Right lobe of liver (tissue), 6 donors: ENCODE measurements at regions not wholly inside any gene's neighbourhood (a gene's known extent, or its start where the extent isn't known, plus 50 kb on each side); places are given as distances from the start of the nearest gene placed in this dataset.

ENCODE experiments used
- ATAC-seq, 4 donors: fragments of 200-7000 bp; cut with Tn5 transposase; one replicate each; pipeline ENCODE4 v1.9.1; 2020; ENCODE audit warnings: mild to moderate bottlenecking in 4 of 4, moderate library complexity in 4 of 4
- DNase-seq, 3 donors: peaks; one replicate each; pipeline ENCODE4 v3.0.0-alpha.2; 2020
- H3K27ac ChIP-seq, 3 donors: fragments of 200-600 bp; one replicate each; pipeline ENCODE4 v1.8.0; 2022
- H3K27me3 ChIP-seq, 2 donors: fragments of 200-600 bp; one replicate each; pipeline ENCODE4 v1.8.0; 2022
- H3K36me3 ChIP-seq, 4 donors: fragments of 200-600 bp; sonication (generic) in 1 of 4; one replicate each; pipeline versions ENCODE4 v1.5.1 to v1.8.0; 2017 to 2022; ENCODE audit warnings: control low read depth in 1 of 4
- H3K4me1 ChIP-seq, 4 donors: fragments of 200-600 bp; sonication (generic) in 1 of 4; one replicate each; pipeline versions ENCODE4 v1.5.1 to v1.8.0; 2017 to 2022; ENCODE audit warnings: control low read depth in 1 of 4
- H3K4me3 ChIP-seq, 3 donors: fragments of 200-600 bp; one replicate each; pipeline ENCODE4 v1.8.0; 2022
- H3K9me3 ChIP-seq, 4 donors: fragments of 200-600 bp; sonication (generic) in 1 of 4; one replicate each; pipeline versions ENCODE4 v1.5.1 to v1.8.0; 2017 to 2022; ENCODE audit warnings: control low read depth in 1 of 4
- POLR2A ChIP-seq: fragments of 450-650 bp; IDR thresholded peaks from one replicate; pipeline ENCODE4 v1.6.1; 2017; ENCODE audit warnings: antibody characterized with exemption, mild to moderate bottlenecking
- WGBS: methylation state at CpG from one replicate; pipeline ENCODE4 v1.1.6; 2018; ENCODE audit warnings: low coverage, low lambda C conversion rate; ENCODE audit not compliant: insufficient coverage; ENCODE audit errors: missing lambda C conversion rate; 5-methylcytosine and 5-hydroxymethylcytosine counted together
- intact Hi-C, 2 donors: fragments of 100-400 bp; cut with DNase I; formaldehyde crosslinking; loops; one replicate each; pipeline versions ENCODE4 v1.11.2 to v1.14.1; 2022
- TF ChIP-seq, protein P1 (sequence below), 4 donors: fragments of 200-600 bp in 3 of 4; fragments of 450-650 bp in 1 of 4; IDR thresholded peaks; one replicate each; pipeline versions ENCODE4 v1.5.1 to v1.8.0; 2016 to 2022; ENCODE audit warnings: antibody characterized with exemption in 4 of 4, mild to moderate bottlenecking in 2 of 4
- donor health status: DM: no; HTN: yes; CAD: no.
- donor health status: DM: no; HTN: no; CAD: no.
- donor health status: DM: no; HTN: no; CAD: no.
- donor health status: DM: no; HTN: yes; CAD: no.
- donor health status: DM: no; HTN: yes; CAD: no.

GRCh38 chr9:23050548-23050947 is 603.9 kb downstream of the DMRTA1 start:
- Histone ChIP-seq H3K27ac (no peak overlapping the region), H3K36me3 (no peaks in the 10 kb centered on the region), H3K9me3 (peaks cover 0 to 5% (median 0%) of the 10 kb centered on the region in 4 donors), H3K27me3 (no peaks in the 10 kb centered on the region), H3K4me3 (no peak overlapping the region), H3K4me1 (no peaks in the 10 kb centered on the region)
- 70% methylated on average over 1 of the region's 1 CpG for WGBS
- TF ChIP-seq, protein P1, sequence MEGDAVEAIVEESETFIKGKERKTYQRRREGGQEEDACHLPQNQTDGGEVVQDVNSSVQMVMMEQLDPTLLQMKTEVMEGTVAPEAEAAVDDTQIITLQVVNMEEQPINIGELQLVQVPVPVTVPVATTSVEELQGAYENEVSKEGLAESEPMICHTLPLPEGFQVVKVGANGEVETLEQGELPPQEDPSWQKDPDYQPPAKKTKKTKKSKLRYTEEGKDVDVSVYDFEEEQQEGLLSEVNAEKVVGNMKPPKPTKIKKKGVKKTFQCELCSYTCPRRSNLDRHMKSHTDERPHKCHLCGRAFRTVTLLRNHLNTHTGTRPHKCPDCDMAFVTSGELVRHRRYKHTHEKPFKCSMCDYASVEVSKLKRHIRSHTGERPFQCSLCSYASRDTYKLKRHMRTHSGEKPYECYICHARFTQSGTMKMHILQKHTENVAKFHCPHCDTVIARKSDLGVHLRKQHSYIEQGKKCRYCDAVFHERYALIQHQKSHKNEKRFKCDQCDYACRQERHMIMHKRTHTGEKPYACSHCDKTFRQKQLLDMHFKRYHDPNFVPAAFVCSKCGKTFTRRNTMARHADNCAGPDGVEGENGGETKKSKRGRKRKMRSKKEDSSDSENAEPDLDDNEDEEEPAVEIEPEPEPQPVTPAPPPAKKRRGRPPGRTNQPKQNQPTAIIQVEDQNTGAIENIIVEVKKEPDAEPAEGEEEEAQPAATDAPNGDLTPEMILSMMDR (IDR thresholded peaks at IDR 0.05) = no peak
- TF ChIP-seq POLR2A = no peak
- intact Hi-C loops = no loop called here
- ATAC-seq (no peak), DNase-seq (no peak)

DNA sequence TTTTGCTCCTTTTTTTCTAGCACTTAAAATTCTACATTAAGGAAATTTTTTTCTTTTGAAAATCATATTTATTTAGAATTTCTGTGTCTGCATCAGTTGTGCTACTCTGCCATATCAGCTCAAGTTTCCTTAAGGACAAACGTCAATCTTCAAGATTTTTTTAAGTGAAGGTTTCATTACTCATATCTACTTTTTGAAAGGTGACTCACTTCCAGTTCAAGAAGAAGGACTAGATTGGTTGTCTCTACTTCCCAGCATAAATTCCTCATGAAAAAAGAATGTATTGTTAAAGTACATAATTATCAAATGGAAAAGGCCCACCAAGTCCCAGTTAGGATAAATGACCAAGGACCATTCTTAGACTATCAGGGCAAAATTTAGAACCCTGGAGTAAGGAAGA is 626.5 kb downstream of the DMRTA1 start:
- DNase-seq (no peak), ATAC-seq (no peak)
- Histone ChIP-seq H3K9me3 (no peaks in the 10 kb centered on the region), H3K4me3 (no peak overlapping the region), H3K36me3 (no peaks in the 10 kb centered on the region), H3K27me3 (no peaks in the 10 kb centered on the region), H3K27ac (no peak overlapping the region), H3K4me1 (no peaks in the 10 kb centered on the region)
- intact Hi-C loops = no loop called here
- no peak for TF ChIP-seq POLR2A
- TF ChIP-seq, protein P1 (IDR thresholded peaks at IDR 0.05) = no peak
- WGBS = 50% methylated on average over 1 of the region's 1 CpG

DNA sequence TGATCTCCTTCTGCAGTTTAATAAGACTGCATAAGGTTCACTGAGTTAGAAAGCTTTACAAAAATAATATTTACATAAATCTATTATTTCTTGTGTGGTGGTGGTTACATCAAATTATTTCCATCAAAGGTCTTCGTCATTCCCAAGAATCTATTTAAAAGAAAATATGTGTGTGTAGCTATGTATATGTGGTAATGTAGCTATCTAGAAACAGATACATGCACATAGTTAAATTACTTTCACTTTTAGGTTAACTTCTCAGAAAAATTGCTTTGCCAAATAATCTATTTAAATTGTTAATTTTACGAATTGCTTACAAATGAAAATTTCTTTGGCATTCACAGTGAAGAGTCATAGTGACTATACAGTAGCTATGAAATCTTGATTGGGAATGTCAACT is 633.2 kb downstream of the DMRTA1 start:
- H3K27me3 ChIP-seq = no peaks in the 10 kb centered on the region
- no peaks in the 10 kb centered on the region for H3K9me3 ChIP-seq
- H3K27ac ChIP-seq = no peak overlapping the region
- intact Hi-C loops = no loop called here
- TF ChIP-seq, protein P1 (IDR thresholded peaks at IDR 0.05) = no peak
- TF ChIP-seq POLR2A = no peak
- ATAC-seq = no peak
- WGBS = 60% methylated on average over 2 of the region's 2 CpGs
- no peaks in the 10 kb centered on the region for H3K4me1 ChIP-seq
- H3K36me3 ChIP-seq = no peaks in the 10 kb centered on the region
- DNase-seq = no peak
- H3K4me3 ChIP-seq = no peak overlapping the region

DNA sequence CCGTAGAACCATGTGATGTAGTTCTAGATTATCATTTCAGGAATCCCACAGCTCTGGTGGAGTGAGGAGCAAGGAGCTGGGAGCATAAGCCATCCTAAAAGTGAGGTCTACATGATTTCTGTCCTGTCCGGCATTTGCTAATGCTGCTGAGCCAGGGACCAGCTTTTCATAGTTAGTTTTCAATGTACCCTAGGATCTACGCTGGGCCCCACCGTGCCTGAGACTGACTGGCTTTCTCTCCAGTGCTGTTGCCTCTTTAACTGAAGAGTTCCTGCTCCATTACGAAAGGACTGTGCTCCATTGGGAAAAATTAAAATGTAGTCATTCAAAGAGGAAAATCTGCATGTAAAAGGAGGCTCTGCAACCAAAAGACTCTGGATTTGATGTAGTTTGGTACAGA is 634.8 kb downstream of the DMRTA1 start:
- ATAC-seq = no peak
- intact Hi-C loops = no loop called here
- WGBS = 89% methylated on average over 4 of the region's 5 CpGs
- Histone ChIP-seq H3K27ac (no peak overlapping the region), H3K9me3 (no peaks in the 10 kb centered on the region), H3K4me1 (no peaks in the 10 kb centered on the region), H3K36me3 (no peaks in the 10 kb centered on the region), H3K27me3 (no peaks in the 10 kb centered on the region), H3K4me3 (no peak overlapping the region)
- peak in 1 of 3 donors; percentile 19 for DNase-seq
- TF ChIP-seq POLR2A = no peak
- TF ChIP-seq, protein P1 (IDR thresholded peaks at IDR 0.05) = no peak

DNA sequence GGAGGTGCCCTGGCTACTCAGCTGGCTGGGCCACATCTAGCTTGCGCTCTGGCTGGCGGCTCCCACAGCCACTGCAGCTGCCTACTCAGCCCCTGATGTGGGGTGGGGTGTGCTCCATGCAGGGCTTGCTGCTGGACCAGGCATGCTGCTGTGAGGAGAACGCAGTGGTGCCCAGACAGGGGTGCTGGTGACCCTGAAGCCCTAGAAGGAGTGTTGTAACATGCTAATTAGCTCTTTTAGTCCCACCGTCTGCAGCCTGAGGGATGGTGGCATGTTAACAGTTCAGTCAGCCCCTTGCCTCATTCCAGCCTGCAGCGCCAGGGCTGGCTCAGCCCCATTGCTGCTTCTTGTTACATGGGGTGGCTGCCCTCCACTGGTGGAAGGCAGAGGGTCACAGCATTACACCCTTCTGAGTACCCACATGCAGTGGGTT is 642.3 kb downstream of the DMRTA1 start:
- H3K27ac ChIP-seq = no peak overlapping the region
- WGBS = 100% methylated on average over 1 of the region's 5 CpGs
- no peaks in the 10 kb centered on the region for H3K36me3 ChIP-seq
- peak in 1 of 3 donors; percentile 51 for DNase-seq
- TF ChIP-seq, protein P1 (IDR thresholded peaks at IDR 0.05) = no peak
- no peak for TF ChIP-seq POLR2A
- intact Hi-C loops = no loop called here
- H3K27me3 ChIP-seq = no peaks in the 10 kb centered on the region
- peak in 2 of 4 donors; percentile 17 to 25 for ATAC-seq
- H3K9me3 ChIP-seq = no peaks in the 10 kb centered on the region
- no peak overlapping the region for H3K4me3 ChIP-seq
- H3K4me1 ChIP-seq = no peaks in the 10 kb centered on the region
